WERI-Rb-1 (cell line): ENCODE measurements at regions not wholly inside any gene's neighbourhood (a gene's known extent, or its start where the extent isn't known, plus 50 kb on each side); places are given as distances from the start of the nearest gene placed in this dataset.

Experiments
- DNase-seq: peaks from one replicate; pipeline ENCODE4 v3.0.0-alpha.2; 2020
- H3K27ac ChIP-seq: fragments of 250-450 bp; sonication (Bioruptor Pico); 2 replicates; pipeline ENCODE4 v1.5.1; 2020; ENCODE audit warnings: mild to moderate bottlenecking, moderate library complexity
- H3K27me3 ChIP-seq: fragments of 250-450 bp; sonication (Bioruptor Pico); 2 replicates; pipeline ENCODE4 v1.5.1; 2021; ENCODE audit warnings: mild to moderate bottlenecking, low read depth, moderate library complexity; ENCODE audit not compliant: insufficient read depth, severe bottlenecking
- H3K36me3 ChIP-seq: fragments of 250-450 bp; sonication (Bioruptor Pico); 2 replicates; pipeline ENCODE4 v1.5.1; 2020; ENCODE audit warnings: mild to moderate bottlenecking, moderate library complexity
- H3K4me3 ChIP-seq: 2 replicates; pipeline ENCODE4 v1.5.1; 2011; ENCODE audit warnings: low read depth, mild to moderate bottlenecking, control low read depth, low read length
- H3K9me3 ChIP-seq: fragments of 250-450 bp; sonication (Bioruptor Pico); 2 replicates; pipeline ENCODE4 v1.5.1; 2021; ENCODE audit warnings: mild to moderate bottlenecking, moderate library complexity; ENCODE audit not compliant: severe bottlenecking
- TF ChIP-seq, protein P1 (sequence below): IDR thresholded peaks from 2 replicates; pipeline ENCODE4 v1.5.1; 2011; ENCODE audit warnings: low read depth, mild to moderate bottlenecking, control low read depth, inconsistent platforms, low read length

DNA sequence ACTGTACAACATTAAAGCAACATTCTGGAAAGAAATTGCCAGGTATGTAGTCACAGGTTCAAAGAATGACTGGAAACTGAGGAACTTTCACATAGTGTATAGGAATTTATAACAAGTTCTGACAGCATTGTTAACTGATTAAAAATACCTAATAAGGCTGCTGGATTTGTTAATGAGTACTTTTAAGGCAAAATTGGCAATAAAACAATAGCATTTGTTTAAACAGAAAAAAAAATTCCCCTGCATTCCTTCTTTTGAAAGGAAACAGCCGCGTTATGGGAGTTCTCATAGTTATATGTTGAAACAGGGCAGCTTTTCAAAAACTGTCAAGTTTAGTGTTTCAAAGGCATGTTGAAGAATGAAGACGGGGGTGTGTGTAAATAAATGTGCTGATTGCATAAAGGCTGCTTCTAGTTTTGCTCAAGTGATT is 282.5 kb upstream of the FAT1 start:
- Histone ChIP-seq H3K4me3 (no peak overlapping the region), H3K27me3 (peaks cover 77% of the 10 kb centered on the region), H3K9me3 (no peaks in the 10 kb centered on the region), H3K27ac (no peak overlapping the region), H3K36me3 (no peaks in the 10 kb centered on the region)
- TF ChIP-seq, protein P1, sequence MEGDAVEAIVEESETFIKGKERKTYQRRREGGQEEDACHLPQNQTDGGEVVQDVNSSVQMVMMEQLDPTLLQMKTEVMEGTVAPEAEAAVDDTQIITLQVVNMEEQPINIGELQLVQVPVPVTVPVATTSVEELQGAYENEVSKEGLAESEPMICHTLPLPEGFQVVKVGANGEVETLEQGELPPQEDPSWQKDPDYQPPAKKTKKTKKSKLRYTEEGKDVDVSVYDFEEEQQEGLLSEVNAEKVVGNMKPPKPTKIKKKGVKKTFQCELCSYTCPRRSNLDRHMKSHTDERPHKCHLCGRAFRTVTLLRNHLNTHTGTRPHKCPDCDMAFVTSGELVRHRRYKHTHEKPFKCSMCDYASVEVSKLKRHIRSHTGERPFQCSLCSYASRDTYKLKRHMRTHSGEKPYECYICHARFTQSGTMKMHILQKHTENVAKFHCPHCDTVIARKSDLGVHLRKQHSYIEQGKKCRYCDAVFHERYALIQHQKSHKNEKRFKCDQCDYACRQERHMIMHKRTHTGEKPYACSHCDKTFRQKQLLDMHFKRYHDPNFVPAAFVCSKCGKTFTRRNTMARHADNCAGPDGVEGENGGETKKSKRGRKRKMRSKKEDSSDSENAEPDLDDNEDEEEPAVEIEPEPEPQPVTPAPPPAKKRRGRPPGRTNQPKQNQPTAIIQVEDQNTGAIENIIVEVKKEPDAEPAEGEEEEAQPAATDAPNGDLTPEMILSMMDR: no peak
- no peak for DNase-seq

DNA sequence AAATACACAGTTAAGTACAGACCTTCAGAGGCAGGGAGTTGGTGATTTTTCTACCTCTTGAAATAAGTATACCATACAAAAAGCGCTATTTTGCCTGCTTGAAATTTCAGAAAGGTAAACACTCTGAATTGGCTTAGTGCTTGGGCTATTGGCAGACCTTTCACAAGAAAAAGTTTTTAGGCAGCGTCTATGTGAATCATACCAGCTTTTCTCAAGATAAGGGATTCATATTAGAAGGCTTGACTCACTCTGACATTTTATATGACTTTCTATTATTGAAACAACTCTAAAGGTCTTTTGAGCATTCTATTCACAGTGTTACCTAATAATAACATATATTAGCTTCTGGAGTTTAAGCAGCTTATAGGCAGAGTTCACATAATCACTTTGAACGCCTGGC is 286.4 kb upstream of the FAT1 start:
- TF ChIP-seq, protein P1: no peak
- H3K27ac ChIP-seq: no peak overlapping the region
- DNase-seq: no peak
- no peaks in the 10 kb centered on the region for H3K9me3 ChIP-seq
- H3K4me3 ChIP-seq: no peak overlapping the region
- H3K36me3 ChIP-seq: no peaks in the 10 kb centered on the region
- peaks cover 64% of the 10 kb centered on the region for H3K27me3 ChIP-seq

DNA sequence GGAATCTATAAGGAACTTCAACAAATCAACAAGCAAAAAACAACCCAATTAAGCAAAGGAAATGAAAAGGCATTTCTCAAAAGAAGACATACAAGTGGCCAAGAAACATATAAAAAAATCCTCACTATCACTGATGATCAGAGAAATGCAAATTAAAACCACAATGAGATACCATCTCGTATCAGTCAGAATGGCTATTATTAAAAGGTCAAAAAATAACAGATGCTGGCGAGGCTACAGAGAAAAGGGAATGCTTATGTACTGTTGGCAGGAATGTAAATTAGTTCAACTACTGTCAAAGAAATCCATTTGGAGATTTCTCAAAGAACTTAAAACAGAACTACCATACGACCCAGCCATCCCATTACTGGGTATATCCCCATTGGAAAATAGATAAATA is 292.4 kb upstream of the FAT1 start:
- Histone ChIP-seq H3K27ac (no peak overlapping the region), H3K36me3 (no peaks in the 10 kb centered on the region), H3K4me3 (no peak overlapping the region), H3K9me3 (peaks cover 2% of the 10 kb centered on the region), H3K27me3 (peaks cover 76% of the 10 kb centered on the region)
- TF ChIP-seq, protein P1: no peak
- no peak for DNase-seq

DNA sequence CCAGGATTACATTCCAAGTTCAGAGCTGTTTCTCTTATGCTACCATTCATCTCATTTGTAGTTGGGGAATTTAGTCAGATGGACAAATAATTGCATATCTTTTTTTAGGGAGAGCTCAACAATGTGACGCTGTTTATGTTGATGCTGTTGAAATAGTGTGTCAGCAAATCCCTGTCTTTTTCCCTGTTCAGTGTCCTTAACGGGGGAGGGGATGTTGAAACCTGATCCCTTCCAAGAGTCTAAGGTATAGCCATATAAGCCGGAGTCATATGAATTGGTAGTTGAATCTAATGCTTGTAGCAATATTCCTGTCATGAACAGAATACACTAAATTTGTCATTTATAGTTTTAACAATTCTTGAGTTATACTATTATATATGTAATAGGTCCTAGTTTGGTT is 293.5 kb upstream of the FAT1 start:
- TF ChIP-seq, protein P1: no peak
- no peak overlapping the region for H3K4me3 ChIP-seq
- H3K36me3 ChIP-seq: no peaks in the 10 kb centered on the region
- H3K9me3 ChIP-seq: peaks cover 2% of the 10 kb centered on the region
- peaks cover 82% of the 10 kb centered on the region for H3K27me3 ChIP-seq
- no peak for DNase-seq
- no peak overlapping the region for H3K27ac ChIP-seq

DNA sequence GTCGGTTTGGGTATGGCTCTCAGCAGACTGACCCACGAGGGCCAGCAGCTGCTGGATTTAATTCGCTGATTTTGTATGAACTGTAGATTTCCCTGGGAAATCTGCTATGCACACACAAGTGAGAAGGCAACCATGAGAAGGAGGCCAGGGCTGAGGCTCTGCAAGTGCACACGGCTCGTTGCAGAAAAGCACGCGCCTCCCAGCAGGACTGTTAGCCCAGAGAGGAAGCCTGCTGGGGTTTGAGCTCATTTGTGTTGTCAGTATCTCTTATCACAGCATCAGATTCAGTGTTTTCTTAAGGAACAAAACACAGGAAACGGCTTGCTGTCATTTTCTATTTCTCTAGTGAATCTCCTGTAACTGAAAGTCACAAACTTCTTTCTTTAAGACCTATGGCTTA is 296.2 kb upstream of the FAT1 start:
- H3K36me3 ChIP-seq: no peaks in the 10 kb centered on the region
- H3K27me3 ChIP-seq: peaks cover 90% of the 10 kb centered on the region
- TF ChIP-seq, protein P1: no peak
- peaks cover 2% of the 10 kb centered on the region for H3K9me3 ChIP-seq
- no peak overlapping the region for H3K27ac ChIP-seq
- no peak overlapping the region for H3K4me3 ChIP-seq
- no peak for DNase-seq

DNA sequence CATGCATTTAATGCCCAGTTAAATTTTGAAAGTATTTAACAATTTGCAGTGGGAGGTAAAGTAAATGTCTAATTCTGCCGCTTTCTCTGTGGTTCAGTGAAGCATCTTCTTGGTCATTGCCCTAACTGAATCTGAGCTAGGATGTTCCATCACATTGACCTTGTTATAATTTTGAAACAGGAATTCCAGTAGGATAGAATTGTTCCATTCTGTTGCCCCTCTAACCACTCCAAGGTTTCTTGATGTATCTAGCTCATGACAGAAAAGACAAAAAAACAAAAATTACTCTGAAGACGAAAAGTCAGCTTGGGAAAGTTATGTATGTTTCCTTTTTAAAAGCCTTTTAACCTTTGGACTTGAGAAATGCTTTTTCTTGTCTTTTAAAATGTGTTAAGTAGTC is 297.0 kb upstream of the FAT1 start:
- Histone ChIP-seq H3K27me3 (peaks cover 89% of the 10 kb centered on the region), H3K9me3 (peaks cover 2% of the 10 kb centered on the region), H3K4me3 (no peak overlapping the region), H3K36me3 (no peaks in the 10 kb centered on the region), H3K27ac (no peak overlapping the region)
- TF ChIP-seq, protein P1: no peak
- DNase-seq: no peak
